ENCODE measurements at regions not wholly inside any gene's neighbourhood (a gene's known extent, or its start where the extent isn't known, plus 50 kb on each side); places are given as distances from the start of the nearest gene placed in this dataset.

GRCh38 chr11:101185985-101186384 is 56.4 kb upstream of the PGR start:
- H3K9me3 ChIP-seq = no peaks in the 10 kb centered on the region
- H3K36me3 ChIP-seq = no peaks in the 10 kb centered on the region
- no peak overlapping the region for H3K4me3 ChIP-seq
- H3K27me3 ChIP-seq = no peaks in the 10 kb centered on the region
- DNase-seq = no peak

GRCh38 chr11:101182467-101182866 is 52.9 kb upstream of the PGR start:
- Histone ChIP-seq H3K27me3 (no peaks in the 10 kb centered on the region), H3K36me3 (no peaks in the 10 kb centered on the region), H3K4me3 (no peak overlapping the region), H3K9me3 (no peaks in the 10 kb centered on the region)
- no peak for DNase-seq

GRCh38 chr11:101180481-101180880 is 50.9 kb upstream of the PGR start:
- no peaks in the 10 kb centered on the region for H3K9me3 ChIP-seq
- no peaks in the 10 kb centered on the region for H3K27me3 ChIP-seq
- H3K36me3 ChIP-seq = no peaks in the 10 kb centered on the region
- H3K4me3 ChIP-seq = no peak overlapping the region
- no peak for DNase-seq
